Panc1 (cell line): ENCODE measurements at regions not wholly inside any gene's neighbourhood (a gene's known extent, or its start where the extent isn't known, plus 50 kb on each side); places are given as distances from the start of the nearest gene placed in this dataset.

Experiments
- POLR2AphosphoS5 ChIP-seq: IDR thresholded peaks from 2 replicates; pipeline ENCODE4 v1.6.1; 2012; ENCODE audit warnings: mild to moderate bottlenecking, low read depth, low read length, moderate library complexity
- SIN3A ChIP-seq: IDR thresholded peaks from 2 replicates; pipeline ENCODE4 v1.6.1; 2012; ENCODE audit warnings: low read depth, mild to moderate bottlenecking, low read length, moderate library complexity, borderline replicate concordance; ENCODE audit not compliant: insufficient read depth
- TCF7L2 ChIP-seq: IDR thresholded peaks from 2 replicates; pipeline ENCODE4 v1.6.1; 2011; ENCODE audit warnings: mild to moderate bottlenecking, low read depth, low read length, inconsistent platforms
- TF ChIP-seq, protein P1 (sequence below): fragments of 450-650 bp; IDR thresholded peaks from 2 replicates; pipeline ENCODE4 v1.5.1; 2017; ENCODE audit warnings: mild to moderate bottlenecking
- TF ChIP-seq, protein P2 (sequence below), 2 experiments: IDR thresholded peaks; 2 replicates each; pipeline ENCODE4 v1.6.1; 2011 to 2012; ENCODE audit warnings: low read depth in 2 of 2, control low read depth in 1 of 2, low read length in 1 of 2, mild to moderate bottlenecking in 1 of 2, moderate library complexity in 1 of 2; ENCODE audit not compliant: insufficient read depth in 1 of 2

DNA sequence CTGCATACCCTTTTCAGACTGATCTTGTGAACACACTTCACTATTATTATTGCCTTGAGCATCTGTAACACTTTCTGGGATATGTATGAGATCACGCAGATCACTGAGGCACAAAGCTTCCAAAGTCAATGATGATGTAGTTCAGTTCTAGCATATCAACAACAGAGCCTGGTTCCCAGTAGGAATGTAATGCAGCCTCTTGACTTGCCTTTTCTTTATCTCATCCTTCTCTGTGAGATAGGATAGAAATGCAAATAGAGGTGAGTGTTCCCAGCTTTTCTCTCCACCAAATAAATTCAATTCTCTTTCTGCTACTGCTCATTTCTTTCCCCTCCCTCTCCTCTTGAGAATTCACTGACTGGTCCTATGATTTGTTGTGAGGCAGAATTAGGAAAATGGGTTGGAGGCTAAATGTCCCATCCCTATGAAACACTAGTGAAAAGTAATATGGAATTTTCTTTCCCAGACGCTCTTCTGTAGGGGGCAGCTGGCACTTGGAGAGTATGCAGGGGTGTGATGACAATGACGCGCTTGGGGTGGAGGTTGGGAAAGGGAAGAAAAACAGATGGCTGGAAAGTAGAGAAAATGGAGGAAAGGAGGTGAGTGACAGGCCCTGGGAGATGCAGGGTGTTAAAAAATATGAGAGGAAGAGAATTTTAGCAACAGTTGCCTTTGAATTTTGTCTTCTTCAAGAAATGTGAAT lies 96.0 kb upstream of the TMTC1 start:
- TF ChIP-seq, protein P1, sequence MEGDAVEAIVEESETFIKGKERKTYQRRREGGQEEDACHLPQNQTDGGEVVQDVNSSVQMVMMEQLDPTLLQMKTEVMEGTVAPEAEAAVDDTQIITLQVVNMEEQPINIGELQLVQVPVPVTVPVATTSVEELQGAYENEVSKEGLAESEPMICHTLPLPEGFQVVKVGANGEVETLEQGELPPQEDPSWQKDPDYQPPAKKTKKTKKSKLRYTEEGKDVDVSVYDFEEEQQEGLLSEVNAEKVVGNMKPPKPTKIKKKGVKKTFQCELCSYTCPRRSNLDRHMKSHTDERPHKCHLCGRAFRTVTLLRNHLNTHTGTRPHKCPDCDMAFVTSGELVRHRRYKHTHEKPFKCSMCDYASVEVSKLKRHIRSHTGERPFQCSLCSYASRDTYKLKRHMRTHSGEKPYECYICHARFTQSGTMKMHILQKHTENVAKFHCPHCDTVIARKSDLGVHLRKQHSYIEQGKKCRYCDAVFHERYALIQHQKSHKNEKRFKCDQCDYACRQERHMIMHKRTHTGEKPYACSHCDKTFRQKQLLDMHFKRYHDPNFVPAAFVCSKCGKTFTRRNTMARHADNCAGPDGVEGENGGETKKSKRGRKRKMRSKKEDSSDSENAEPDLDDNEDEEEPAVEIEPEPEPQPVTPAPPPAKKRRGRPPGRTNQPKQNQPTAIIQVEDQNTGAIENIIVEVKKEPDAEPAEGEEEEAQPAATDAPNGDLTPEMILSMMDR: no peak
- no peak for TF ChIP-seq TCF7L2
- TF ChIP-seq POLR2AphosphoS5: no peak
- TF ChIP-seq, protein P2, sequence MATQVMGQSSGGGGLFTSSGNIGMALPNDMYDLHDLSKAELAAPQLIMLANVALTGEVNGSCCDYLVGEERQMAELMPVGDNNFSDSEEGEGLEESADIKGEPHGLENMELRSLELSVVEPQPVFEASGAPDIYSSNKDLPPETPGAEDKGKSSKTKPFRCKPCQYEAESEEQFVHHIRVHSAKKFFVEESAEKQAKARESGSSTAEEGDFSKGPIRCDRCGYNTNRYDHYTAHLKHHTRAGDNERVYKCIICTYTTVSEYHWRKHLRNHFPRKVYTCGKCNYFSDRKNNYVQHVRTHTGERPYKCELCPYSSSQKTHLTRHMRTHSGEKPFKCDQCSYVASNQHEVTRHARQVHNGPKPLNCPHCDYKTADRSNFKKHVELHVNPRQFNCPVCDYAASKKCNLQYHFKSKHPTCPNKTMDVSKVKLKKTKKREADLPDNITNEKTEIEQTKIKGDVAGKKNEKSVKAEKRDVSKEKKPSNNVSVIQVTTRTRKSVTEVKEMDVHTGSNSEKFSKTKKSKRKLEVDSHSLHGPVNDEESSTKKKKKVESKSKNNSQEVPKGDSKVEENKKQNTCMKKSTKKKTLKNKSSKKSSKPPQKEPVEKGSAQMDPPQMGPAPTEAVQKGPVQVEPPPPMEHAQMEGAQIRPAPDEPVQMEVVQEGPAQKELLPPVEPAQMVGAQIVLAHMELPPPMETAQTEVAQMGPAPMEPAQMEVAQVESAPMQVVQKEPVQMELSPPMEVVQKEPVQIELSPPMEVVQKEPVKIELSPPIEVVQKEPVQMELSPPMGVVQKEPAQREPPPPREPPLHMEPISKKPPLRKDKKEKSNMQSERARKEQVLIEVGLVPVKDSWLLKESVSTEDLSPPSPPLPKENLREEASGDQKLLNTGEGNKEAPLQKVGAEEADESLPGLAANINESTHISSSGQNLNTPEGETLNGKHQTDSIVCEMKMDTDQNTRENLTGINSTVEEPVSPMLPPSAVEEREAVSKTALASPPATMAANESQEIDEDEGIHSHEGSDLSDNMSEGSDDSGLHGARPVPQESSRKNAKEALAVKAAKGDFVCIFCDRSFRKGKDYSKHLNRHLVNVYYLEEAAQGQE (IDR thresholded peaks at IDR 0.05; ENCODE audit: insufficient read depth in 1 of 2, low read depth in 2 of 2, low read length in 1 of 2): no peak
- TF ChIP-seq SIN3A: no peak
